B cell (primary cell): ENCODE measurements at regions not wholly inside any gene's neighbourhood (a gene's known extent, or its start where the extent isn't known, plus 50 kb on each side); places are given as distances from the start of the nearest gene placed in this dataset.

ENCODE experiments used
- ATAC-seq: fragments of 200-7000 bp; cut with Tn5 transposase; one replicate; pipeline ENCODE4 v1.10.0; 2021; ENCODE audit warnings: low read depth, mild to moderate bottlenecking, moderate number of reproducible peaks, moderate library complexity
- CTCF ChIA-PET: fragments of 350-600 bp; sonication (Branson Sonifier 250); formaldehyde crosslinking; loops from one replicate; lab custom pipeline; 2021; ENCODE audit warnings: antibody characterized with exemption, inconsistent platforms; lab: Charles Lee
- POLR2A ChIA-PET: fragments of 350-600 bp; sonication (Branson Sonifier 250); formaldehyde crosslinking; loops from one replicate; lab custom pipeline; 2021; ENCODE audit warnings: antibody characterized with exemption; lab: Charles Lee
- DNase-seq: peaks from one replicate; pipeline ENCODE4 v3.0.0; 2013
- H2AFZ ChIP-seq: 2 replicates; pipeline ENCODE4 v1.6.1; 2012; ENCODE audit warnings: mild to moderate bottlenecking, low read depth, low read length; ENCODE audit not compliant: insufficient read depth, poor library complexity, severe bottlenecking
- H3K27ac ChIP-seq, 2 donors: 1 replicate in 1 of 2; 2 replicates in 1 of 2; pipeline ENCODE4 v1.5.1; 2012 to 2013; ENCODE audit warnings: low read length in 2 of 2, mild to moderate bottlenecking in 2 of 2, moderate library complexity in 1 of 2
- H3K27me3 ChIP-seq, 4 experiments: fragments of 200-600 bp in 1 of 4; sonication (generic) in 1 of 4; replicated peaks in 1 of 4; 1 replicate in 2 of 4; 2 replicates in 2 of 4; pipeline versions ENCODE4 v1.6.1 to v1.7.0; 2013 to 2016; ENCODE audit warnings: low read length in 3 of 4, mild to moderate bottlenecking in 2 of 4, mixed read lengths in 1 of 4, moderate library complexity in 1 of 4; ENCODE audit not compliant: insufficient read depth in 4 of 4, control insufficient read depth in 3 of 4; ENCODE audit errors: control extremely low read depth in 1 of 4
- H3K36me3 ChIP-seq, 2 experiments: replicated peaks in 1 of 2; 1 replicate in 1 of 2; 2 replicates in 1 of 2; pipeline versions ENCODE4 v1.6.1 to v1.7.1; 2013; ENCODE audit warnings: low read length in 1 of 2; ENCODE audit not compliant: insufficient read depth in 2 of 2, control insufficient read depth in 1 of 2; ENCODE audit errors: control extremely low read depth in 1 of 2, extremely low read depth in 1 of 2
- H3K4me1 ChIP-seq, 2 donors: fragments of 200-600 bp in 1 of 2; sonication (generic) in 1 of 2; 1 replicate in 1 of 2; 2 replicates in 1 of 2; pipeline versions ENCODE4 v1.5.1 to v1.6.1; 2013 to 2017; ENCODE audit warnings: low read length in 2 of 2; ENCODE audit not compliant: control insufficient read depth in 2 of 2, insufficient read depth in 2 of 2
- H3K4me2 ChIP-seq: replicated peaks from 2 replicates; pipeline ENCODE3; 2012; ENCODE audit warnings: mild to moderate bottlenecking, low read depth, low read length; ENCODE audit not compliant: poor library complexity, severe bottlenecking
- H3K4me3 ChIP-seq, 5 experiments: fragments of 200-600 bp in 1 of 5; sonication (generic) in 1 of 5; 1 replicate in 3 of 5; 2 replicates in 2 of 5; pipeline versions ENCODE4 v1.5.1 to v1.7.0; 2011 to 2016; ENCODE audit warnings: low read length in 4 of 5, mild to moderate bottlenecking in 4 of 5, low read depth in 2 of 5, control low read depth in 1 of 5, moderate library complexity in 1 of 5; ENCODE audit not compliant: insufficient read depth in 1 of 5; ENCODE audit errors: control extremely low read depth in 1 of 5, extremely low read depth in 1 of 5
- H3K79me2 ChIP-seq: fragments of 200-600 bp; sonication (generic); one replicate; pipeline ENCODE4 v1.6.0; 2016; ENCODE audit warnings: low read length; ENCODE audit not compliant: control insufficient read depth, insufficient read depth
- H3K9ac ChIP-seq: fragments of 200-600 bp; sonication (generic); 2 replicates; pipeline ENCODE4 v1.6.1; 2017; ENCODE audit warnings: mild to moderate bottlenecking, low read length, moderate library complexity
- H3K9me3 ChIP-seq, 3 donors: one replicate each; pipeline versions ENCODE4 v1.6.1 to v1.7.1; 2013; ENCODE audit warnings: low read length in 2 of 3; ENCODE audit not compliant: control insufficient read depth in 2 of 3, insufficient read depth in 1 of 3; ENCODE audit errors: control extremely low read depth in 1 of 3
- H4K20me1 ChIP-seq: 2 replicates; pipeline ENCODE4 v1.6.0; 2012; ENCODE audit warnings: mild to moderate bottlenecking, low read length; ENCODE audit not compliant: insufficient read depth, control insufficient read depth, poor library complexity, severe bottlenecking
- H3K27ac Mint-ChIP-seq: one replicate; pipeline ENCODE4 v1.8.0; 2021; ENCODE audit warnings: mixed read lengths
- H3K27me3 Mint-ChIP-seq: one replicate; pipeline ENCODE4 v1.8.0; 2021; ENCODE audit warnings: mixed read lengths
- H3K4me1 Mint-ChIP-seq: one replicate; pipeline ENCODE4 v1.8.0; 2021; ENCODE audit warnings: mixed read lengths
- H3K4me3 Mint-ChIP-seq: one replicate; pipeline ENCODE4 v1.8.0; 2021; ENCODE audit warnings: mixed read lengths
- H3K9me3 Mint-ChIP-seq: one replicate; pipeline ENCODE4 v1.8.0; 2022; ENCODE audit warnings: mixed read lengths; ENCODE audit not compliant: insufficient read depth
- EZH2 ChIP-seq: IDR thresholded peaks from 2 replicates; pipeline ENCODE4 v1.6.1; 2012; ENCODE audit warnings: borderline replicate concordance, low read depth, mild to moderate bottlenecking, moderate library complexity, low read length; ENCODE audit not compliant: insufficient read depth, poor library complexity, severe bottlenecking
- WGBS: methylation state at CpG from one replicate; pipeline ENCODE4 v1.1.5; 2013; ENCODE audit warnings: missing lambda C conversion rate; ENCODE audit not compliant: insufficient coverage; 5-methylcytosine and 5-hydroxymethylcytosine counted together
- intact Hi-C: fragments of 100-400 bp; cut with micrococcal nuclease; formaldehyde crosslinking; loops from one replicate; pipeline ENCODE4 v1.10.0; 2022
- TF ChIP-seq, protein P1 (sequence below): fragments of 200-600 bp; IDR thresholded peaks from one replicate; pipeline ENCODE4 v1.8.0; 2022; ENCODE audit warnings: antibody characterized with exemption, mild to moderate bottlenecking

DNA sequence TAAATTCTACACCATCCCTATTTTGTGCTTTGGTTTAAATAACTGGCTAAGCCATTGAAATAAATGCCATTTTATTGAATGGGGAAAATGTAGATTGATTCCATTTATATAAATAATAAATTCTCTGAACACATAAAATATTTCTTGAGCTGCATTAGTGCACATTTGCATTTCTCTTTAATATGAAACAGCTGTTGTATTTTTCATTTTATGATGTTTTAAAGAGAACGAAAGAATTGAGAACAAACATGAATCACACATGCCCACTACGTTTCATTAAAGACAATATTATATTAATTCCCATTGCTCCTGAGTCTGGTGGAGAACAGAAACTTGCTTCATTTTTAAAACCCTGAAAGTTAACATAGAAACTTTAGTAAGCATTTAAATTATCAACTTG is 235.7 kb upstream of the CFAP20DC start:
- no peak overlapping the region for H3K27ac ChIP-seq
- H3K9me3 Mint-ChIP-seq: no peaks in the 10 kb centered on the region
- H3K27me3 ChIP-seq: no peaks in the 10 kb centered on the region
- H3K36me3 ChIP-seq: no peaks in the 10 kb centered on the region
- no peaks in the 10 kb centered on the region for H3K4me1 ChIP-seq
- no peak for TF ChIP-seq EZH2
- TF ChIP-seq, protein P1, sequence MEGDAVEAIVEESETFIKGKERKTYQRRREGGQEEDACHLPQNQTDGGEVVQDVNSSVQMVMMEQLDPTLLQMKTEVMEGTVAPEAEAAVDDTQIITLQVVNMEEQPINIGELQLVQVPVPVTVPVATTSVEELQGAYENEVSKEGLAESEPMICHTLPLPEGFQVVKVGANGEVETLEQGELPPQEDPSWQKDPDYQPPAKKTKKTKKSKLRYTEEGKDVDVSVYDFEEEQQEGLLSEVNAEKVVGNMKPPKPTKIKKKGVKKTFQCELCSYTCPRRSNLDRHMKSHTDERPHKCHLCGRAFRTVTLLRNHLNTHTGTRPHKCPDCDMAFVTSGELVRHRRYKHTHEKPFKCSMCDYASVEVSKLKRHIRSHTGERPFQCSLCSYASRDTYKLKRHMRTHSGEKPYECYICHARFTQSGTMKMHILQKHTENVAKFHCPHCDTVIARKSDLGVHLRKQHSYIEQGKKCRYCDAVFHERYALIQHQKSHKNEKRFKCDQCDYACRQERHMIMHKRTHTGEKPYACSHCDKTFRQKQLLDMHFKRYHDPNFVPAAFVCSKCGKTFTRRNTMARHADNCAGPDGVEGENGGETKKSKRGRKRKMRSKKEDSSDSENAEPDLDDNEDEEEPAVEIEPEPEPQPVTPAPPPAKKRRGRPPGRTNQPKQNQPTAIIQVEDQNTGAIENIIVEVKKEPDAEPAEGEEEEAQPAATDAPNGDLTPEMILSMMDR: no peak
- no peak overlapping the region for H3K4me3 Mint-ChIP-seq
- no peak overlapping the region for H3K4me2 ChIP-seq
- no peak overlapping the region for H2AFZ ChIP-seq
- H3K27ac Mint-ChIP-seq: no peak overlapping the region
- no CpG with 5 or more reads among the region's 2 CpGs for WGBS
- POLR2A ChIA-PET: no interaction called here
- DNase-seq: no peak
- no peaks in the 10 kb centered on the region for H3K27me3 Mint-ChIP-seq
- ATAC-seq: no peak
- intact Hi-C loops: no loop called here
- no peaks in the 10 kb centered on the region for H3K79me2 ChIP-seq
- no peaks in the 10 kb centered on the region for H4K20me1 ChIP-seq
- H3K4me3 ChIP-seq: no peak overlapping the region
- CTCF ChIA-PET: no interaction called here
- H3K4me1 Mint-ChIP-seq: no peaks in the 10 kb centered on the region
- H3K9me3 ChIP-seq: peaks cover 0 to 3% (median 0%) of the 10 kb centered on the region in 3 donors
- no peak overlapping the region for H3K9ac ChIP-seq

DNA sequence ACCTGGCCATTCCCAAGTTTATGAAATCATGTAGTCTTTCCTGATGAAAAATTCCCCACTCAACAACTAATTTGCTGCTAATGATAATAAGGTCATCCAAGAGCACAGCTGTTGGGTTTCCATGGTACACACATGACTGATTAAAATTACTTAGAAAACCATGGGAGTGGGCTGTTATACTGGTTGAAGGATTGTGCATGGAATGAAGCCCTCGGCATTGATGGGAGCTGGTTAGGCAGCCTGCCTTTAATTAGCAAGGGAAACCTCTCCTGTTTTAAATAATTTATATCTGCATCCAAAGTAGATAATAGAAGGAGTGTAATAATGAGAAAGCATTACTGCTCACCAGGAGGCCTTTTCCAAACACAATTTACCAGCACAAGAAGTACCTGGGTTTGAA is 235.1 kb upstream of the CFAP20DC start:
- Histone ChIP-seq H4K20me1 (no peaks in the 10 kb centered on the region), H3K4me1 (no peaks in the 10 kb centered on the region), H3K27me3 (no peaks in the 10 kb centered on the region), H3K36me3 (no peaks in the 10 kb centered on the region), H3K9me3 (peaks cover 0 to 3% (median 0%) of the 10 kb centered on the region in 3 donors), H3K79me2 (no peaks in the 10 kb centered on the region), H2AFZ (no peak overlapping the region), H3K9ac (no peak overlapping the region), H3K4me3 (no peak overlapping the region), H3K4me2 (no peak overlapping the region), H3K27ac (no peak overlapping the region)
- ChIA-PET CTCF (no interaction called here), POLR2A (no interaction called here)
- no peak for DNase-seq
- H3K4me3 Mint-ChIP-seq: no peak overlapping the region
- no peak overlapping the region for H3K27ac Mint-ChIP-seq
- no peaks in the 10 kb centered on the region for H3K4me1 Mint-ChIP-seq
- ATAC-seq: no peak
- WGBS: no CpG with 5 or more reads among the region's 1 CpG
- H3K27me3 Mint-ChIP-seq: no peaks in the 10 kb centered on the region
- TF ChIP-seq, protein P1: no peak
- TF ChIP-seq EZH2: no peak
- intact Hi-C loops: no loop called here
- no peaks in the 10 kb centered on the region for H3K9me3 Mint-ChIP-seq
